ENCODE measurements at regions not wholly inside any gene's neighbourhood (a gene's known extent, or its start where the extent isn't known, plus 50 kb on each side); places are given as distances from the start of the nearest gene placed in this dataset.

GRCh38 chr1:55323760-55324159 is 108.6 kb upstream of the USP24 start:
- H3K9me3 Mint-ChIP-seq (ENCODE audit: unreplicated experiment): no peaks in the 10 kb centered on the region
- H3K27ac Mint-ChIP-seq (ENCODE audit: unreplicated experiment): no peak overlapping the region
- no peaks in the 10 kb centered on the region for H3K36me3 Mint-ChIP-seq (ENCODE audit: low read depth, unreplicated experiment)
- no peak for TF ChIP-seq CTCF (IDR thresholded peaks at IDR 0.05; ENCODE audit: unreplicated experiment)
- no peak overlapping the region for H3K4me3 Mint-ChIP-seq (ENCODE audit: unreplicated experiment)
- peaks cover under 1% of the 10 kb centered on the region for H3K4me1 Mint-ChIP-seq (ENCODE audit: unreplicated experiment)
- no peak for DNase-seq (ENCODE audit: low spot score)
- no peaks in the 10 kb centered on the region for H3K27me3 Mint-ChIP-seq (ENCODE audit: unreplicated experiment)

GRCh38 chr1:55322842-55323241 is 107.7 kb upstream of the USP24 start:
- H3K27ac Mint-ChIP-seq (ENCODE audit: unreplicated experiment): no peak overlapping the region
- TF ChIP-seq CTCF (IDR thresholded peaks at IDR 0.05; ENCODE audit: unreplicated experiment): no peak
- no peaks in the 10 kb centered on the region for H3K36me3 Mint-ChIP-seq (ENCODE audit: low read depth, unreplicated experiment)
- no peak overlapping the region for H3K4me3 Mint-ChIP-seq (ENCODE audit: unreplicated experiment)
- no peak for DNase-seq (ENCODE audit: low spot score)
- no peaks in the 10 kb centered on the region for H3K27me3 Mint-ChIP-seq (ENCODE audit: unreplicated experiment)
- no peaks in the 10 kb centered on the region for H3K9me3 Mint-ChIP-seq (ENCODE audit: unreplicated experiment)
- H3K4me1 Mint-ChIP-seq (ENCODE audit: unreplicated experiment): no peaks in the 10 kb centered on the region

- no peak for DNase-seq (ENCODE audit: low spot score)
- no peak for TF ChIP-seq CTCF (IDR thresholded peaks at IDR 0.05; ENCODE audit: unreplicated experiment)
- H3K36me3 Mint-ChIP-seq (ENCODE audit: low read depth, unreplicated experiment): no peaks in the 10 kb centered on the region
- H3K4me1 Mint-ChIP-seq (ENCODE audit: unreplicated experiment): peaks cover under 1% of the 10 kb centered on the region
- no peak overlapping the region for H3K4me3 Mint-ChIP-seq (ENCODE audit: unreplicated experiment)
- no peaks in the 10 kb centered on the region for H3K9me3 Mint-ChIP-seq (ENCODE audit: unreplicated experiment)
- H3K27ac Mint-ChIP-seq (ENCODE audit: unreplicated experiment): no peak overlapping the region
- no peaks in the 10 kb centered on the region for H3K27me3 Mint-ChIP-seq (ENCODE audit: unreplicated experiment)
Observed at GRCh38 chr1:55321942-55322341, 106.8 kb upstream of the USP24 start.

- Mint-ChIP-seq H3K27ac (ENCODE audit: unreplicated experiment) (no peak overlapping the region), H3K4me1 (ENCODE audit: unreplicated experiment) (peaks cover 8% of the 10 kb centered on the region), H3K36me3 (ENCODE audit: low read depth, unreplicated experiment) (no peaks in the 10 kb centered on the region), H3K4me3 (ENCODE audit: unreplicated experiment) (no peak overlapping the region), H3K27me3 (ENCODE audit: unreplicated experiment) (no peaks in the 10 kb centered on the region), H3K9me3 (ENCODE audit: unreplicated experiment) (no peaks in the 10 kb centered on the region)
- no peak for DNase-seq (ENCODE audit: low spot score)
- no peak for TF ChIP-seq CTCF (IDR thresholded peaks at IDR 0.05; ENCODE audit: unreplicated experiment)
Observed at GRCh38 chr1:55320891-55321290, 105.7 kb upstream of the USP24 start.

GRCh38 chr1:55318116-55318817 is 103.1 kb upstream of the USP24 start:
- H3K27me3 Mint-ChIP-seq (ENCODE audit: unreplicated experiment): no peaks in the 10 kb centered on the region
- H3K4me1 Mint-ChIP-seq (ENCODE audit: unreplicated experiment): peaks cover 8% of the 10 kb centered on the region
- DNase-seq (ENCODE audit: low spot score): no peak

More at GRCh38 chr1:55318116-55318817, 103.1 kb upstream of the USP24 start:
- no peak overlapping the region for H3K4me3 Mint-ChIP-seq (ENCODE audit: unreplicated experiment)
- no peaks in the 10 kb centered on the region for H3K9me3 Mint-ChIP-seq (ENCODE audit: unreplicated experiment)
- TF ChIP-seq CTCF (IDR thresholded peaks at IDR 0.05; ENCODE audit: unreplicated experiment): no peak
- no peak overlapping the region for H3K27ac Mint-ChIP-seq (ENCODE audit: unreplicated experiment)
- no peaks in the 10 kb centered on the region for H3K36me3 Mint-ChIP-seq (ENCODE audit: low read depth, unreplicated experiment)

Data from endothelial cell (in vitro differentiated cells).